DND-41 (cell line): ENCODE measurements at regions not wholly inside any gene's neighbourhood (a gene's known extent, or its start where the extent isn't known, plus 50 kb on each side); places are given as distances from the start of the nearest gene placed in this dataset.
"Not testable (repeated sequence)": the region's sequence is repeated elsewhere in the genome, so short reads cannot be mapped to it uniquely, and the experiment has no call there.

Experiments used
- ATAC-seq: fragments of 200-7000 bp; cut with Tn5 transposase; 3 replicates; pipeline ENCODE4 v1.9.1; 2021; ENCODE audit warnings: low read depth; ENCODE audit not compliant: insufficient read depth
- DNase-seq: peaks from one replicate; pipeline ENCODE4 v3.0.0-alpha.2; 2020
- H2AFZ ChIP-seq: 2 replicates; pipeline ENCODE4 v1.6.0; 2012; ENCODE audit warnings: low read depth, low read length
- H3K27ac ChIP-seq: 2 replicates; pipeline ENCODE4 v1.5.1; 2012; ENCODE audit warnings: low read length, inconsistent platforms
- H3K27me3 ChIP-seq: fragments of 200-600 bp; sonication (generic); 2 replicates; pipeline ENCODE4 v1.6.0; 2012; ENCODE audit warnings: low read length, mild to moderate bottlenecking, inconsistent platforms; ENCODE audit not compliant: insufficient read depth, poor library complexity
- H3K36me3 ChIP-seq: 2 replicates; pipeline ENCODE4 v1.5.1; 2012; ENCODE audit warnings: low read length, inconsistent platforms; ENCODE audit not compliant: insufficient read depth
- H3K4me1 ChIP-seq: 2 replicates; pipeline ENCODE4 v1.5.1; 2012; ENCODE audit warnings: mild to moderate bottlenecking, low read length; ENCODE audit not compliant: insufficient read depth
- H3K4me2 ChIP-seq: 2 replicates; pipeline ENCODE4 v1.6.0; 2012; ENCODE audit warnings: mild to moderate bottlenecking, moderate library complexity, low read length, inconsistent platforms; ENCODE audit not compliant: insufficient read depth
- H3K4me3 ChIP-seq, 2 experiments: fragments of 200-600 bp in 1 of 2; shearing (Covaris generic) in 1 of 2; 2 replicates each; pipeline ENCODE4 v1.5.1; 2012 to 2016; ENCODE audit warnings: inconsistent platforms in 2 of 2, low read length in 2 of 2, mild to moderate bottlenecking in 2 of 2, low read depth in 1 of 2, moderate library complexity in 1 of 2
- H3K79me2 ChIP-seq: 2 replicates; pipeline ENCODE4 v1.6.0; 2012; ENCODE audit warnings: low read length, inconsistent platforms; ENCODE audit not compliant: insufficient read depth
- H3K9ac ChIP-seq: 2 replicates; pipeline ENCODE4 v1.6.0; 2012; ENCODE audit warnings: low read depth, mild to moderate bottlenecking, inconsistent platforms, low read length, moderate library complexity
- H3K9me3 ChIP-seq: 2 replicates; pipeline ENCODE4 v1.5.1; 2012; ENCODE audit warnings: low read length, moderate library complexity, mild to moderate bottlenecking, inconsistent platforms; ENCODE audit not compliant: insufficient read depth, severe bottlenecking
- H4K20me1 ChIP-seq: 2 replicates; pipeline ENCODE4 v1.6.0; 2012; ENCODE audit warnings: low read length; ENCODE audit not compliant: insufficient read depth
- EZH2 ChIP-seq: IDR thresholded peaks from 3 replicates; pipeline ENCODE4 v1.6.1; 2012; ENCODE audit warnings: borderline replicate concordance, low read depth, mild to moderate bottlenecking, moderate library complexity, low read length, inconsistent platforms; ENCODE audit not compliant: severe bottlenecking
- TF ChIP-seq, protein P1 (sequence below): IDR thresholded peaks from 2 replicates; pipeline ENCODE4 v1.5.1; 2012; ENCODE audit warnings: borderline replicate concordance, low read length, moderate library complexity, mild to moderate bottlenecking; ENCODE audit not compliant: poor library complexity, severe bottlenecking; ENCODE audit errors: extremely low read depth

GRCh38 chr6:94144807-94145206 lies 725.4 kb upstream of the EPHA7 start:
- Histone ChIP-seq H3K79me2 (no peaks in the 10 kb centered on the region), H3K9me3 (no peaks in the 10 kb centered on the region), H3K4me2 (no peak overlapping the region), H3K27ac (no peak overlapping the region), H3K4me1 (no peaks in the 10 kb centered on the region), H3K36me3 (no peaks in the 10 kb centered on the region), H3K27me3 (no peaks in the 10 kb centered on the region), H3K4me3 (no peak overlapping the region), H2AFZ (no peak overlapping the region), H3K9ac (no peak overlapping the region), H4K20me1 (no peaks in the 10 kb centered on the region)
- ATAC-seq (no peak), DNase-seq (no peak)
- TF ChIP-seq EZH2 = no peak
- TF ChIP-seq, protein P1, sequence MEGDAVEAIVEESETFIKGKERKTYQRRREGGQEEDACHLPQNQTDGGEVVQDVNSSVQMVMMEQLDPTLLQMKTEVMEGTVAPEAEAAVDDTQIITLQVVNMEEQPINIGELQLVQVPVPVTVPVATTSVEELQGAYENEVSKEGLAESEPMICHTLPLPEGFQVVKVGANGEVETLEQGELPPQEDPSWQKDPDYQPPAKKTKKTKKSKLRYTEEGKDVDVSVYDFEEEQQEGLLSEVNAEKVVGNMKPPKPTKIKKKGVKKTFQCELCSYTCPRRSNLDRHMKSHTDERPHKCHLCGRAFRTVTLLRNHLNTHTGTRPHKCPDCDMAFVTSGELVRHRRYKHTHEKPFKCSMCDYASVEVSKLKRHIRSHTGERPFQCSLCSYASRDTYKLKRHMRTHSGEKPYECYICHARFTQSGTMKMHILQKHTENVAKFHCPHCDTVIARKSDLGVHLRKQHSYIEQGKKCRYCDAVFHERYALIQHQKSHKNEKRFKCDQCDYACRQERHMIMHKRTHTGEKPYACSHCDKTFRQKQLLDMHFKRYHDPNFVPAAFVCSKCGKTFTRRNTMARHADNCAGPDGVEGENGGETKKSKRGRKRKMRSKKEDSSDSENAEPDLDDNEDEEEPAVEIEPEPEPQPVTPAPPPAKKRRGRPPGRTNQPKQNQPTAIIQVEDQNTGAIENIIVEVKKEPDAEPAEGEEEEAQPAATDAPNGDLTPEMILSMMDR = no peak

- not testable (repeated sequence) for H3K4me2 ChIP-seq, H3K79me2 ChIP-seq, H3K9me3 ChIP-seq, H3K4me1 ChIP-seq, H3K36me3 ChIP-seq, H3K4me3 ChIP-seq, H3K27ac ChIP-seq, H3K9ac ChIP-seq, H2AFZ ChIP-seq, H3K27me3 ChIP-seq, DNase-seq, ATAC-seq, H4K20me1 ChIP-seq
Measured at GRCh38 chr6:94137178-94137577, 717.8 kb upstream of the EPHA7 start.

DNA sequence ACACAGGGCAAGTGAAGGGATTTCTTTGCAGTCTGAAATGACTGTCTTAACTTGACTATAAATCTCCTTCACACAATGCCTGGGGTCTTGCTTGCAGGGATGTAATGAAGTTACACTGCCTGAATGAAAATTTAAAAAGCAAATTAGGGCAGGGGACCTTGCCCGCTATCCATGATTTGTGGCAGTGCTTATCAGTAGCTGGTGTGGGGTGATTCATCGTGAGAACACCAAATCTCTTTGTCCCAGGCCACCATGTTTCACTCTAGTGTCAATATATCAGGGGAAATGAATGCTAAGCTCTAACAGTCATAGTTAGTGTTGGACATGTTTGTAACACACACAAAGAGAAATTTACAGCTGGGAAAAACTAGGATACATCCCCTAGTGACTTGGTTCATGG lies 713.7 kb upstream of the EPHA7 start:
- no peak overlapping the region for H2AFZ ChIP-seq
- no peaks in the 10 kb centered on the region for H4K20me1 ChIP-seq
- H3K36me3 ChIP-seq = no peaks in the 10 kb centered on the region
- H3K4me1 ChIP-seq = no peaks in the 10 kb centered on the region
- no peak for ATAC-seq
- no peak for DNase-seq
- H3K27ac ChIP-seq = no peak overlapping the region
- TF ChIP-seq, protein P1 = no peak
- no peak for TF ChIP-seq EZH2
- H3K9me3 ChIP-seq = no peaks in the 10 kb centered on the region
- H3K4me3 ChIP-seq = no peak overlapping the region
- no peak overlapping the region for H3K9ac ChIP-seq
- no peaks in the 10 kb centered on the region for H3K79me2 ChIP-seq
- no peaks in the 10 kb centered on the region for H3K27me3 ChIP-seq
- no peak overlapping the region for H3K4me2 ChIP-seq

- H2AFZ ChIP-seq = no peak overlapping the region
- H4K20me1 ChIP-seq = no peaks in the 10 kb centered on the region
- no peak overlapping the region for H3K27ac ChIP-seq
- H3K9ac ChIP-seq = no peak overlapping the region
- ATAC-seq (no peak), DNase-seq (no peak)
- no peaks in the 10 kb centered on the region for H3K27me3 ChIP-seq
- no peaks in the 10 kb centered on the region for H3K36me3 ChIP-seq
- no peaks in the 10 kb centered on the region for H3K4me1 ChIP-seq
- no peaks in the 10 kb centered on the region for H3K79me2 ChIP-seq
- no peak for TF ChIP-seq EZH2
- TF ChIP-seq, protein P1 = no peak
- H3K4me2 ChIP-seq = no peak overlapping the region
- H3K9me3 ChIP-seq = no peaks in the 10 kb centered on the region
- H3K4me3 ChIP-seq = no peak overlapping the region
Measured at GRCh38 chr6:94131271-94131670, 711.9 kb upstream of the EPHA7 start.
